ENCODE measurements at regions not wholly inside any gene's neighbourhood (a gene's known extent, or its start where the extent isn't known, plus 50 kb on each side); places are given as distances from the start of the nearest gene placed in this dataset.

DNA sequence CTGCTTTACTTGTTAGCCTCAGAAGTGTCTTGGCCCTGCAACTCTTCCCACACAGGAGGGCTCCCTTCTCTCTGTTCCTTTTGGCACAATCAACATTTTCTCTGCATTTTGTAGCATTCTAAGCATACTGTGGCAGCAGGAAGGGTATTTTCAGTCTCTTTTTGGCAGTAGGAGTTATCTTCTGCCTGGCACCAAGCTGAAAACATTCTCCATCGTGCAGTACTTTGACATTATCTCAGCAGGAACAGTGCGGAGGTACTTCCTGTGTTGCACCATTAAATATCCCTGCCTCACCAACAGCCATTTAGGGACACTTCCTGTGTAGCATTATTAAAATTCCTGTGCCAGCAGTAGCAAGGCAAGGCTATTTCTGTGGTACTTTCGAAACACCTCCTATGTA is 233.2 kb upstream of the SEMA6D start:
- TF ChIP-seq POLR2AphosphoS5 (IDR thresholded peaks at IDR 0.05; ENCODE audit: low read depth, low read length) = no peak; the same call in 1 of the 2 replicates
- TF ChIP-seq TAF1 (IDR thresholded peaks at IDR 0.05; ENCODE audit: borderline replicate concordance, insufficient read depth, low read length) = no peak
- no peak for TF ChIP-seq SIN3A (IDR thresholded peaks at IDR 0.05; ENCODE audit: borderline replicate concordance, insufficient read depth, low read length)
